ENCODE measurements at regions not wholly inside any gene's neighbourhood (a gene's known extent, or its start where the extent isn't known, plus 50 kb on each side); places are given as distances from the start of the nearest gene placed in this dataset.

DNA sequence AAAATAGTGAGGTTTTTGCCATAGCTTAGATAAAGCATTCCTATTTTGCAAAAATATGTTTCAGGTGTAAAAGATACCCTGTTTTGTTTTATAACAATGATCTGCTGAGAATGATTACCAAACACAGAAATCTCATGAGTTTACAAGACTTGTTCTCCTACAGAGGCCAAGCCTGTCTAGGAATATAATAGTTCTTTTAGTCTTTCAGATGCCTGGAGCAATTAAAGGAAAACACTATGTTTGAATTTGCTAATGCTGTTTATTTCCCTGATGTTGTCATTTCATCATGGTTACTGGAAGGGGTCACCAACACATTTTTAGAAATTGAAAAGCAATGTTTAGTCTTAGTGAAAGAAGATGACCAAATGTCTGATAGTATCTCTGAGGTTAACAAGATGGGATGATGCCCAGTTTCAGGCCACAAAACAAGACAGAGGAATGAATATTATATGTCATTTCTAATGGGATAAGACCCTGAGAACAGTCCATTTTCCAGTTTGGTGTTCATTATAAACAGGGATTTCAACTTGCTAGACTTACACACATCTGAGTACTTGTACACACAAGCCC, 559.9 kb downstream of the INHBA start:
- DNase-seq (ENCODE audit: low read depth) = no peak
- H3K4me3 ChIP-seq (ENCODE audit: low read depth, low read length) = no peak overlapping the region
- no peak for TF ChIP-seq CTCF (IDR thresholded peaks at IDR 0.05; ENCODE audit: low read depth, low read length)
- TF ChIP-seq MAX (IDR thresholded peaks at IDR 0.05; ENCODE audit: low read depth, low read length) = no peak
- TF ChIP-seq POLR2A (IDR thresholded peaks at IDR 0.05; ENCODE audit: extremely low read depth, insufficient read length) = no peak
- TF ChIP-seq MYC (IDR thresholded peaks at IDR 0.05; ENCODE audit: low read depth, low read length) = no peak

DNA sequence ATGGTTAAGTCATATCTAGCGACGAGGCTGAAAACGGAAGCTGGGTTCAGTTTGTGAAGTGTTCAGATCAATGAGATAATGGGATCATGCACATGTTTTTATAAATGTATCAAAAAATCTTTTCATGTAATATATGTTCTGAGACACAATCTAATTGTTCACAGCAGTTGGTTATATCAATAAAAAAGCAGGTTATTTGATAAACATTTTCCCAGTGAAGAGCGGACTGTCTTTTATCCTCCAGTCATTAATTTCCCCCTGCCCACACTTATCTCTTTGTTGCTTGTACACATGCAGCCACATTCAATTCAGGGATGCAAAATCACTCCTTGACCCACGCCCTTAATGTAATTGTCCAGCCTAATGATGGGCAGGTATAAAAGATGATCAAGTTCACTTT, 563.1 kb downstream of the INHBA start:
- TF ChIP-seq MAX (IDR thresholded peaks at IDR 0.05; ENCODE audit: low read depth, low read length) (no peak), POLR2A (IDR thresholded peaks at IDR 0.05; ENCODE audit: extremely low read depth, insufficient read length) (no peak), CTCF (IDR thresholded peaks at IDR 0.05; ENCODE audit: low read depth, low read length) (no peak), MYC (IDR thresholded peaks at IDR 0.05; ENCODE audit: low read depth, low read length) (no peak)
- no peak for DNase-seq (ENCODE audit: low read depth)
- no peak overlapping the region for H3K4me3 ChIP-seq (ENCODE audit: low read depth, low read length)

- TF ChIP-seq MAX (IDR thresholded peaks at IDR 0.05; ENCODE audit: low read depth, low read length) (no peak), POLR2A (IDR thresholded peaks at IDR 0.05; ENCODE audit: extremely low read depth, insufficient read length) (no peak), CTCF (IDR thresholded peaks at IDR 0.05; ENCODE audit: low read depth, low read length) (no peak), MYC (IDR thresholded peaks at IDR 0.05; ENCODE audit: low read depth, low read length) (no peak)
- no peak overlapping the region for H3K4me3 ChIP-seq (ENCODE audit: low read depth, low read length)
- no peak for DNase-seq (ENCODE audit: low read depth)
These were observed 566.3 kb downstream of the INHBA start for GRCh38 chr7:41136551-41136950.

- H3K4me3 ChIP-seq (ENCODE audit: low read depth, low read length) = no peak overlapping the region
- no peak for DNase-seq (ENCODE audit: low read depth)
- TF ChIP-seq MAX (IDR thresholded peaks at IDR 0.05; ENCODE audit: low read depth, low read length) (no peak), MYC (IDR thresholded peaks at IDR 0.05; ENCODE audit: low read depth, low read length) (no peak), CTCF (IDR thresholded peaks at IDR 0.05; ENCODE audit: low read depth, low read length) (no peak)
These were observed 567.4 kb downstream of the INHBA start for GRCh38 chr7:41135511-41135910.

DNA sequence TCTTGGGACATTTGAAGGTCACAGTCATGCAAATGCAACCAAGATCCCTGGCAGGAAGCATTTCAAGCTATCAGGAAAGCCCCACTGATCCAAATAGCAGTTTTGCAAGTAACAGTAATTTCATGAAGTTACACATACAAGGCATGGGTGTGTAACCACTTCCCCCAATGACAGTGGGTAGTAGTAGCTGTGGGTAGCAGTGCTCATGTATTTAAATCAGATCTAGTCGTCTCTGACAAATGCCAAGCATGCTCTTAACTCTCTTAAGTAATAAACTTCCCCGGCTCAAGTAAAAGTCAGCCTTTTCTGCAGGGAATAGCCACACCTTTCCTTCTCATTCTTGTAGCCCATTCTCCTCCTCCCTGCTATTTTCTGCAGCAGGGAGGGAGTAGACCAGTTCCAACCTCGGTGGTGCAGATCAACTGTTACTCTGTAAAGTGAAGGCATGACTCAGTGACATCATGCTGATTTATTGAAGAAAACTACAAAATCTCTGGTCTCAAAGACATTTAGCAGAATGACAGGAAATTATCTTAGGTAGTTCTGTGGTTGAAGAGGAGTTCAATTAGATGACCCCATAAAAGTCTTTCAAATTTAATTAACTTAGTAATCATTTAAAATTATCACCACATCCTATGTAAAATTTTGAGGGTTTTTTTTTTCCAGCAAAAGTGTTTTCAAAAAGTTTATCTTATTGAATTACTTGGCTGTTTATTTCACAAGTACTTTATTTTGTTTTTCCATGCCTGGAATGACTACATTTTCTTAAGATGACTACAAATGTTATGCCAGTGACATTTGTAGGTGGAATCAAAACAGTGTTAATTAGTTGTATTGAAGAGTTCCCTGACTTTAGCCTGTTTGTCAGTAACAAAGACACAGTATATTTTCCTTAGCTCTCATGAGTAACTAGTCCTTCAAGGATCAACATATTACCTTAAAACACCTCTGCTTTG, 568.3 kb downstream of the INHBA start:
- no peak overlapping the region for H3K4me3 ChIP-seq (ENCODE audit: low read depth, low read length)
- no peak for DNase-seq (ENCODE audit: low read depth)
- no peak for TF ChIP-seq MAX (IDR thresholded peaks at IDR 0.05; ENCODE audit: low read depth, low read length)
- TF ChIP-seq MYC (IDR thresholded peaks at IDR 0.05; ENCODE audit: low read depth, low read length) = no peak
- no peak for TF ChIP-seq CTCF (IDR thresholded peaks at IDR 0.05; ENCODE audit: low read depth, low read length)
- no peak for TF ChIP-seq POLR2A (IDR thresholded peaks at IDR 0.05; ENCODE audit: extremely low read depth, insufficient read length)
